Inferior parietal cortex (tissue), 1 donor: ENCODE measurements at regions not wholly inside any gene's neighbourhood (a gene's known extent, or its start where the extent isn't known, plus 50 kb on each side); places are given as distances from the start of the nearest gene placed in this dataset.
"Not testable (repeated sequence)": the region's sequence is repeated elsewhere in the genome, so short reads cannot be mapped to it uniquely, and the experiment has no call there.

Experiments used
- DNase-seq: peaks from one replicate; pipeline ENCODE4 v3.0.0-alpha.2; 2016; ENCODE audit errors: extremely low spot score

DNA sequence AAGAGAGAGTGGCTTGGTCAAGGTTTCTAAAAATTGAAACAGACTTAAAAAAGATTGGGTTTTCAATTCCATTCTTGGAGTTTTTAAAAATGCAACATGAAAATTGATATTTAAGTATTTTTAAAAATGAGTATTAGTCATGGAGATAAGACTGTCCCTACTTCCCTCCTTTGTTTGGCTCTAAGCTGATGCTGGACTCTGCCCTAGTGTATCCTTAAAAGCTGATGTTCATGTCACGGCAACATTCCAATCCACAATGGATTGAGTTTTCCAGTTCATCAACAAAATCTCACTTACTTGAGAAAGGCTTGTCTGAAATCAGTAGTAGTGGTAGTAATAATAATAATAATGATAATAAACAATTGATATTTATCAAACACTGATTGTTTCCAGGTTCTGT is 119.0 kb upstream of the SLC38A2 start:
- no peak for DNase-seq

DNA sequence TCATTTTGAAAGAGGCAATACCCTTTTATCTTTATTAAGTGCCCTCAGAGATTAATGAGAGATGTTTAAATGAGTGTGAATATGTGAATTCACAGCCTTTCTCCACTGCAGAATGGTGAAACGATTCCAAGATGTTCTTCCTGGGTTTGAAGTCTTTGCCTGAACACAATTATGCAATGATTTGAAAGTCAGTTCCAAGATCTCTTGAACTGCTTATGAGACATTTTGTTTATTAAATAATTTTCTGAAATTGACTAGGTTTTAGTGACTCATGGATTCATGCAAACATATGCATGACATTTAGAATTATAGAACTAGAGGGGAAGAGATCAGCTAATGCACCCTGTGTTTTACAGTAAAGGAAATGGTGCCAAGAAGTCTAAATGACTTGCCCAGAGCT is 118.1 kb upstream of the SLC38A2 start:
- DNase-seq, result no peak

DNA sequence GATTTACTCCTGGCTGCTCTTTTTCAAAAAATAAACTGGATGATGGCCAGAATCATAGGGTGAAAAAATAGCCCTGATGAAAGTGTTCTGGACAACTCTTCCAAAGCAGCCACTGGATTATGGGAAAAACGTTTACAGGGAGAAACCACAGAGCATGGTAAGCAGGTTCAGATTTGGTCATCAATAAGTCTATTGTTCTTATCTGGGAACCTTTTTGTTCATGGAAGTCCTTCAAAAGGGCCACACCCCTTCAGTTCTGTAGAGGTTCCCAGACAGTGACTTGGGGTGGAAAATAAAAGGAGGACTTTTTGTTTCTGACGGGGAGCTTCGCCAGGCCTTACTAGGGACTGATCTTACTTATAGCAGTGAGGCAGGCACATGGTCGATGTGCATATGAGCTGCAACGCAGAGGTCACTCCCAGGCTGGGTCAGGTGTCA is 117.4 kb upstream of the SLC38A2 start:
- no peak for DNase-seq

DNA sequence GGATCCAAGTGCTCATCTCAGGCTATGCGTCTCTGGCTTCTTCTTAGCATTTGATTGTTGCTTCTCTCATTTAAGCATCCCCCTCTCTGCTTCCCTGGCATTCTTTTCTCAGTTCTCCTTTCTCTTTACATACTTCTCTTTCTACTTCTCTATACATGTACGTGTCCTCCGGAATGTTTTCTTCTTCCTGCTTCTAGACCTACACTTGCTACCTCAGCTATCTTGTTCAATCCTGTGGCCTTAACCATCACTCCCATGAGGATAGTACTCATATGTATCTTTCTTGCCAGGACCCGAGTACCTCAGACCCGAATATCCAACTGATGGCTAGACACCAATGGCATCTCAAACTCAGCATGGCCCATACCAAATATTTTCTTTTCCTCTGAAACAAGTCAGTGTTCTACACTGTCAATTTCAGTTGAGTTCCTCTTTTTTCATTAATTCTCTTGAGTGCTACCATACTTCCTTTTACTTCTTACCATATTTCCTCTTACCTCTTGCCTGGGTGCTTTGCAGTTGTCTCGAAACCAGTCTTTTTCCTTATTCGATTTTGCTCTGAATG is 115.1 kb upstream of the SLC38A2 start:
- DNase-seq, result no peak

DNA sequence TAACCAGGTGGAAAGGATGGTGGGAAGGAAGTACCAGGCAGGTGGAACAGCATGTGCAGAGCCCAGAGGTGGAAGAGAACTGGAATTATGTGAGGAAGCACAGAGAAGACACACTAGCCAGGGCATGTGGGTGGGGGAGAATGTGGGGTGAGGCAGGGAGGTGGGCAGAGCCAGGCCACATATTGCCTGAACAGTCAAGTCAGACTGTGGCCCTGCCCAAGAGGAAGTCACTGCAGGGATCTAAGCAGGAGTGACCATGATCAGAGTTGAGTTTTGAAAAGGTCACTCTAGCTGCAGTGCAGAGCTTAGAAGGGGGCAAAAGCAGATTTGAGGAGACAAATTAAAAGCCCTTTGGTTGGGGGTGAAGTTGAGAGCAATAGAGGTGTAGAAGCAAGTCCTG is 114.0 kb upstream of the SLC38A2 start:
- no peak for DNase-seq

DNA sequence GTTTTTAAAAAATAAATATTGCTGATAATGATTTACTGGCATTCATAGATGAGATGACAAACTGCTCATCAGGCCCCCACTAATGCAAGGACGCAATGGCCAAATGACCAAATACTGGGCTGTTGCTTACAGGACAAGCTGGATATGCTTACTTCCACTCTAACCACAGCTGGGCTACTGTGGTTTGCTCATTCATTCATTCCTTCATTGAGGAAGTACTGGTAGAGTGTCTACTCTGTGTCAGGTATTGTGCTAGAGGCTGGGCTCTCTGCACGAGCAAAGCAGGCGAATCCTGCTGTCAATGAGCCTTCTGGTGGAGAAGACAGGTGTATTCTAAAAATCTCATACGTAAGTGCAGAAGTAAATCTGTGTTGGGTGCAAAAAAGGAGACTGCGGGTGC is 113.3 kb upstream of the SLC38A2 start:
- DNase-seq, result no peak

DNA sequence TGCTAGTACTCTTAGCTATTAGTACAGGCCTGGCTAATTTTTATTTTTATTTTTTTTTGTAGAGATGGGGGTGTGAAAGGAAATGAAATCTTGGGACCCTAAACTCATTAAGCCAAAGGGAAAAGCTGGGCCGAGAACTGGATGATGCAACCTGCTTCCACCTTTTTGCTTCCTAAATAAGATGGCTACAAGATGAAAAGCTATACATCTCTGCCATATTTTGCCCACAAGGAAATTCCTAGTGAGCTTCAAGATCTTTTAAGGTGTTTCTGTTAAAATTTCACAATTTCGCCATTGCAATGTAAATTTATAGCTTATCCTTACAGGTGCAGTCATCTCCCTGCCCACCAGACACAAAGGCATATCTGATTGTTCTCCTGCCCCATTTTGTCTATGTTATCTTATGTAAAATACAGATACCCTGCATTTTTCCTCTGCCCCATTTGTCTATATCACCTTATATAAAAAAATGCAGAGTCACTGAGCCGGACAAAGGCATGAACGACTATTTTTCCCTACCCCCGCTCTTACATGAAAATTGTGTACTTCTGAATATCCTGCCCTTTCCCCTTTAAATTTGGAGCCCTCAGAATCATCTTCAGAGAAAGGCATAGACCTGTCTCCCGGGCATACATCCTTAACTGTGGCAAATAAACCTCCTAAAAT is 112.0 kb upstream of the SLC38A2 start:
- DNase-seq, result no peak

DNA sequence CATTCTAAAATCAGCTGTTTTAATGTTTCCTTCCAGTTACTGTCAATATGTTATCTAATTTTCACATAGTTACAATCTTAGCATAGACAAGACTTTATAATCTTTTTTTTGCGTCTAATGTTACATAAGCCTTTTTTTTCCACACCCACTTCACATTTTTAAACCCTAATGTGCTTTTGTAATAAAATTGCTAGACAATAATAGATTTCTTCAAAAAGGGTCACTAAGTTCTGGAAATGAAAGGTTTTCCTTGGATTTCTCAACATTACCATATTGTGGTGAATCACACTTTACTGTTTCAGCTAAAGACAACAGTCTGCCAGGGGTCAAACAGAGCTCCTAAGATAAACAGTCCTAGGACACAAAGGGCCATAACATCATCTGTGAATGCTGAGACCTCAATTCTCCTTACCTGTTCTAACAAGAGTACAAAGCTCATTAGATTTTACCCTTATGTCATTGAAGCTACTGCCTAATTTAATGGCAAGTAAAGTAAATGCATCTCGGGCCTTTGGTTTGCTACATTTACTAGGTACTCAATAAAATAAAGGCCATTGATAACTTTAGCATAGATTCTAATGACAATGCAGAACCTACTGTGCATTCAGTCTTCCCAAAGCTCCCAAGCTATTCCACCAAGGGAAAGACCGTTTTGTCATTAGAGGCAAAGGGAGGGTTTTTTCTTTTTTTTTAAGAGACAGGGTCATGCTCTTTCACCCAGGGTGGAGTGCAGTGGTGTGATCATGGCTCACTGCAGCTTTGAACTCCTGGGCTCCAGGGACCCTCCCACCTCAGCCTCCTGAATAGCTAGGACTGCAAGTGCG is 111.2 kb upstream of the SLC38A2 start:
- no peak for DNase-seq

DNA sequence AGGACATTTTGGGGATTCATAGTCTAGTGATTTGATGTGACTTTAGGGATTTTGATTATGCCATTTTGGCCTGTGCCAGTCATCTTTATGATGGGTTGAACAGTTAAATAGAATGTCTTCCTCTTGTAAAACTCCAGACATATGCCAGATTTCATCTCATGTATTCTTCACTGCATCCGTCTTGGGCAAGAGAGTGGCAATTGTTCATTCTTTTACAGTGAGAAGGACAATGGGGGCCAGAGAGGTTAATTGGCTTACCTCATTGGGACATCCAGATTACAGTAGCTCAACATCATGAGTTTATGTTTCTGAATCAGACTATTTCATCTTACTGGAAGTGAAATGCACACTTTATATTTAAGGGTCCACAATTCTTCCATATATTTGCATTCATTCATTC is 108.2 kb upstream of the SLC38A2 start:
- DNase-seq, result no peak

DNA sequence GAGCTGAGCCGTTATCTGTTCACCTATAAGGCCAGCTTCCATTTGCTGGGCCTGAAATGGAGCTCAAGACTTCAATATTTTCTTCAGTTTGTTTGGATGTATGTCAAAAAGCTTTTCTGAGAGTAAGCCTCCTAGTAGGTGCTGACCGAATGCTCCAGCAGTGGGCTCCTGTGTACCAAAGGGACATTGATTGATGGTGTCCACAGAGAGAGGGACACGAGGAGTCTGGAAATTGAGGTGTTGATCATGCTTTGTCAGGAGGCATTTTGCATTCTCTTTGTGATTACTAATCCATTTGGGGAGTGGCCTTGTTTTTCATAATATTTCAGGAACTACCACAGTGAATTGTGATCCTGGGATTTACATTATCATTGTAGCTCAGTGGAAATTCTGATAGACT is 107.7 kb upstream of the SLC38A2 start:
- DNase-seq, result no peak

DNA sequence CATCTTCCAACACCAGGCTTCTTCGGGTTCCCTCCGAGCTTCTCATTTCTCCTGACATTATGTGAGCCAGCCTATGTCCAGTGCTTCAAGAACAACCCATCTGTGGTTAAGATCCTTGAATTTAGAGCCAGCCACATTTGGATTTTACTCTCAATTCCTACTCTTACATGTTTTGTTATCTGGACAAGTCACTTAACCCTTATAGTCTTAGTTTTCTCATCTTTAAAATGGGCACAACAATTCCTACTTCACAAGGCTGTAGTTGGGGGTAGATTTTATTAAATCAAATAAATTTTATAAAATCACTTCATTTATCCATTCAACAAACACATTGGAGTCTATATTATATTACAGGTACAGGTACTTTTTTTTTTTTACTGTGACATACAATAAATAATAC is 105.5 kb upstream of the SLC38A2 start:
- DNase-seq, result no peak

DNA sequence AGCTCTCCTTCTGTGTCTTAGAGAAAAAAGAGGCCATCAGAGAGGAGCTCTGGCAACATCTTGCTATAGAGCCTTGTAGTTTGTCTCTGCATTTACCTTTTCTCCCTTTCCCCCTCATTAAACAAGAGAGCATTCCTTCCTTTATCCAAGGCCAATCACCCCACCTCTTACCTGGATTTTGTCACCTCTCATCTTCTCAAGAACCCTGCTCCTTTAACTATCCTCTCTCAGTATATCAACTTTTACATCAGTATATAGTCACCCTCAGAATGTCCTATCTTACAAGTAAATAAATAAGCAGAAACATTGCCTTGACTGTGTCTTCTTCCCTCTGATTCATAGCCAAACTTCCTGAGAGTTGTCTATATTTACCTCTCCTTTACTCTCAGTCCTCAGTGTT is 105.0 kb upstream of the SLC38A2 start:
- DNase-seq, result no peak

DNA sequence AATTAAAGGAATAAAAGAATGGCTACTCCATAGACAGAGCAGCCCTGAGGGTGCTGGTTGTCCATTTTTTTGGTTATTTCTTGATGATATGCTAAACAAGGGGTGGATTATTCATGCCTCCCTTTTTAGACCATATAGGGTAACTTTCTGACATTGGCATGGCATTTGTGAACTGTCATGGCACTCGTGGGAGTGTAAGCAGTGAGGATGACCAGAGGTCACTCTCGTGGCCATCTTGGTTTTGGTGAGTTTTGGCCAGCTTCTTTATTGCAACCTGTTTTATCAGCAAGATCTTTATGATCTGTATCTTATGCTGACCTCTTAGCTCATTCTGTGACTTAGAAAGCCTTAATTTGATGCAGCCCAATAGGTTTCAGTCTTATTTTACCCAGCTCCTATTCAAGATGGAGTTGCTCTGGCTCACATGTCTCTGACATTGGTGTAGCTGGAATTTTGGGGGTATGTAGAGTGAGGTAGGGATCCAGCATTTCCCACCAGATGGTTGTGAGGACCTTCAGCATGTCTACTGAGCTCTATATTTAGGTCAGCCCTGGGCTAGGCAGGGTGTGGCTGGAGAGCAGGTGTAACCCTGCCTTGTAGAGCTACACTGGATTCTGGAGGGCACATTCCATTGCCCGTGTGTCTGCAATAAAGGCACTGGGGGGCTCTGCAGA is 103.5 kb upstream of the SLC38A2 start:
- no peak for DNase-seq

DNA sequence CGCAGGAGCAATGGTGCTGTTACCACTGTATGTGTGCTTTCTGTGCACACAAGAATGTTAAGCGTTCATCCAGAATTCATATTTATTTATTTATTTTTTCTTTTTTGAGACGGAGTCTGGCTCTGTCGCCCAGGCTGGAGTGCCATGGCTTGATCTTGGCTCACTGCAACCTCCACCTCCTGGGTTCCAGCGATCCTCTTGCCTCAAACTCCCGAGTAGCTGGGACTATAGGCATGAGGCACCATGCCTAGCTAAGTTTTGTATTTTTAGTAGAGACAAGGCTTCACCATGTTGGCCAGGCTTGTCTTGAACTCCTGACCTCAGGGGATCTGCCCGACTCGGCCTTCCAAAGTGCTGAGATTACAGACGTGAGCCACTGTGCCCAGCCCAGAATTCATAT is 101.8 kb upstream of the SLC38A2 start:
- not testable (repeated sequence) for DNase-seq

DNA sequence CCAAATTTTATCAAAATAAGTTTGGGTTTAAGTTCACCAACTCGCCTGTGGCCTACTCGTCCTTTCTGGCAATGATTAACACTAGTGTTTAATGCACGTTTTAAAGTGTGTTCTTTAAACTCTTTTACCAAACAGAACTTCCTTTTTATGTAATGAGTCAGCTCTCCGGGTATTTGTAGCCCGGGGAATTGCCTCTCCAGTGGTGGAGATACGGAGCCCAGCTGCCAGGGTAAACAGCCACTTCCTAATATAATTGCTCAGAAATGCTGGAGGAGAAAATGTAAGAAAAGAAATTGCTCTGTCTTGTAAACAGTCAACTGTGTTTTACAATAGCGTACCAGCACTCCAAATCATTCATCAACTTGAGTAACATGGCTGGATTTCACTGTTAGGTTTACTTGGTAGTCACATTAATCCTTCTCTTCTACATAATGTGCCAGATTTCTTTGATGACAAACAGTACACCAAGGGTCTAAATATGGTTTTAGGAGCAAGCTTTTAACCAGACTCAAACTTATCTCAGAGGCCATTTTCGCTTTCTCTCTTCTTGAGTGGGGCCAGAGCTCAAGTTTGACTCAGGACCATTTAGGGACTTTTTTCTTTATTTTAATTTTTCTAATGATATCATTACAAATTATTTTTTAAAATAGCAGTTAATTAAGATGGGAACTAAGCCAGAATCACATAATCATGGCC is 101.2 kb upstream of the SLC38A2 start:
- peak; percentile 21 for DNase-seq

DNA sequence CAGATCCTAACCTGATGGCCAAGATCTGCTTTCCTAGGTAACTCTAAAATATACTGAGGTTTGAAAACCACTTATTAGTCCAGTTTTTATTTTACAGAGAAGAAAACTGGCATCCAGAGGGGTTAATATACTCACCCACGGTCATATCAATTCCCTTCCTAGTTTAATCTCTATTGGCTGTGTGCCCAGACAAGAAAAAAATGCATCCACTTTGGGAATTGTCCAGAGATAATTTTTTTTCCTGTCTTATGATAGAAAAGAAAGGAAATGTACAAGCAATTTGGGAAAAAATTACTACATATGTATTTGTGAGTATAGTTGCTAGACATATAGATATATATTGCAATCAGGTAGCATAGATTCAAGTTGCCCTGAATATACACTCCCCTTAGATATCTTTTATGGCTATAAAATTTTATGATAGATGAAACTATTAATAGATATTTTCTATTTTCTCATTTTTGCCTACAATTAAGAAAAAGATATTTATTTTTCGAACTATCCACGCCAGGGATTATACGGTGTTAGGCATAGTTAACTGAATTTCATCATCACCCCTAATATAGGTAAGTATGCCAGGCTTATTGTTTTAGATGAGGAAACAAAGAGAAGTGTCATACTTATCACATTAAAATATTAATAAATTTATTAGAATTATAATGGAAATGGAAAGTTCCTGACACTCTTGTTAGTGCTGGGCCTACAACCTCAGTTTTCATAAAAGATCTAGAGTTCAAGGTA is 100.5 kb upstream of the SLC38A2 start:
- DNase-seq, result no peak

DNA sequence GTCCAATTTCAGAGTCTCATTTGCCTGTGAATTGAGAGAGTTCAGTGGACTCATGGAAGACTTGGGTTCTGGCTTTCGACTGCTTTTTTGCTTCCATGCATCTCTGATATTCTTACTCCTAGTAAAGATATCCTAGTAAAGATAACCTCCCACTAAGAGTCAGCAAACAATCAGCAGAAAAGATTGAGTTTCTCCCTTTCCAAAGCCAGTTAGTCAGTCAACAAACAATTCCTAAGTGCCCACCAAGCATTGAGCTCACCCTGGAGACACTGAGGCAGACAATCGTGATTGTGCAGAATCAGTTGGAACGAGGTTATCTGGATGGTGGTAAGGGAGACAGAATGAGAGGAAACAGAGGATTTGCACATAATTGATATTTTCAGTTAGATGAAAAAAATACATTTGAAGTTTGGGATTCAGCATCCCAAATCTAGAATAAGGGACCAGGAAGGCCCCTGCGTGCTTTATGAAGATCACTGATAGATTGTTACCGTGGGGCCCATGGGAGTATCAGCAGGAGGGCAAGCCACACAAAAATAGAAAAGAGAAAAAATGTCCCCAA is 99.7 kb upstream of the SLC38A2 start:
- no peak for DNase-seq

DNA sequence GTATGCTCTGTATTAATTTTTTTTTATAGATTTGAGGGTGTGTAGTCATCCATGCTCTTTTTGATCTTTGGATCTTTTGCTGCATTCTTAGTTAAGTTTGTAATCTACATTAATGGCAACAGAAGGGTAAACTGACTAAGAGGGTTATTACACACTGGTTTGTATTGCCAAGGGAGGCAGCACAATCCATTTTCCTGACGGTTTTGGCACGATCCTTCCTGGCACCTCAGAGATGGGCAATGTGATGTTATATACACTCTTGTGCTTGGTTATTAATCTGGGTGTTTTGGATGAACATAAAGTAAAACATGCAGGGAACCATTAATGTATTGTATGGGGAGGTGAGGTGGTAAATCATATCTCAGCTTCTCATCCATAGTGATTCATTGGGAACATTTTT is 98.8 kb upstream of the SLC38A2 start:
- no peak for DNase-seq

DNA sequence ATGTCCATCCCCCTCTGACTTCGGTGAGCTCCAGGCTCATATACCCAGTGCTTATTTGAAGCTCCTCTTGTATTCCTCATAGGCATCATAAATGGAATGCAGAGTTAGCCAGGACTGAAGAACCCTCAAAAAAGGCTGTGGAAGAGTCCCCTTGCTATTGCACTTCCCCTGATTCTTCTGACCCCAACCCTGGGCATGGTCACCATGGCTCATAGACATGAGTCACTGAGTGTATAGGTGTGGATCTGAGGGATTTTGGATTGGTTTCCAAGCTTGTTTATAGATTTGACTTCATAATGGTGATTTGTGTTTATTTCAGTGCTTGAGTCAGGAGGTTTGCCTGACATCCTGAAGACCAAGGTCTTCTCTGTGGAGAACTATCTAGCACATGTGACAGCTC is 98.4 kb upstream of the SLC38A2 start:
- no peak for DNase-seq

DNA sequence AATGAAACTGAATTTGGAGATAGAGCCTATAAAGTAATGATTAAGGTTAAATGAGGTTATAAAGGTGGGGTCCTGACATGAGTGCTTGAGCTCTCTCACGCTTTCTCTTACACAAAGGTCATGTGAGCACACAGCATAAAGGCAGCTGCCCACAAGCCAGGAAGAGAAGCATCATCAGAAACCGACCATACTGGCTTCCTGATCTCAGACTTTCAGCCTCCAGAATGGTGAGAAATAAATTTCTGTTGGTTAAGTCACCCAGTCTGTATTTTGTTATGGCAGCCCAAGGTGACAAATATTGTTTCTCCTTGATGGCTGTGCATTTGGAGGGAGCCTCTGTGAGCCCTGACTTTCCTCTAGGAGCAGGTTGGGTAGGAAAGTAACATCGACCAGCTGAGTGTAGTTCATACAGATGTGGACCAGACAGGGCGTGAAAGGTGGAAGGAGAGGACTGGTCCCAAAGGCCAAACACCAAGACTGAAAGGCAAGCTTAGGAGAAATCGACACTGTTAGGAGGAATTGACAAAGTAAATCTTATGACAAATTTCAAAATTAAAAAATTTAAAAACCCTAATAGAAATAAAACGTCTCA is 97.6 kb upstream of the SLC38A2 start:
- DNase-seq, result no peak

DNA sequence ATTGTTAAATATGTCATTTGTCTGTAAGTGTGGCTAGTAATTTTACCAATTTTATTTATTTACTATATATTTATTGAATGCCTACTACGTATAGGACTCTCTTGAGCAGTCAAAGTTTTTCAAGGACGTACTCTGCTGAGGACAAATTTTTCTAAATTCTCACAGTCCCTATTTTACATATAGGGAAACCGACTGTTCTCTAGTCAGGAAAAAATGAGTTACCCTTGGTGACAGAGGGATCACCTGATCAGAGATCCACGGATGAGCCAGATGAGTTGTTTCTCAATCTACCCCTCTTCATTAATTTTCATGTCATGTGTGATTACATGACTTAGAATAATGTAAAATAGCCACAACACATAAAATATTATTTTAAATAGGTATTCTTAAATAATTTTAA is 96.2 kb upstream of the SLC38A2 start:
- no peak for DNase-seq
